Right kidney (tissue), 1 donor: ENCODE measurements at regions not wholly inside any gene's neighbourhood (a gene's known extent, or its start where the extent isn't known, plus 50 kb on each side); places are given as distances from the start of the nearest gene placed in this dataset.
"Not testable (repeated sequence)": the region's sequence is repeated elsewhere in the genome, so short reads cannot be mapped to it uniquely, and the experiment has no call there.

ENCODE experiments used
- DNase-seq: peaks from one replicate; pipeline ENCODE4 v3.0.0-alpha.2; 2016

- no peak for DNase-seq
These were observed 719.7 kb upstream of the MIR17HG start for GRCh38 chr13:90627813-90628212.

GRCh38 chr13:90628471-90628870, 719.0 kb upstream of the MIR17HG start:
- DNase-seq, result no peak

- no peak for DNase-seq
These were observed 716.8 kb upstream of the MIR17HG start for GRCh38 chr13:90630716-90631115.

GRCh38 chr13:90632184-90632583, 715.3 kb upstream of the MIR17HG start:
- DNase-seq, result no peak

- DNase-seq, result no peak
These were observed 713.6 kb upstream of the MIR17HG start for GRCh38 chr13:90633849-90634248.

GRCh38 chr13:90640976-90641375, 706.5 kb upstream of the MIR17HG start:
- DNase-seq, result no peak

GRCh38 chr13:90641884-90642283, 705.6 kb upstream of the MIR17HG start:
- DNase-seq, result no peak

- no peak for DNase-seq
These were observed 701.9 kb upstream of the MIR17HG start for GRCh38 chr13:90645582-90645981.

- no peak for DNase-seq
These were observed 699.0 kb upstream of the MIR17HG start for GRCh38 chr13:90648497-90648896.

- DNase-seq, result no peak
These were observed 695.5 kb upstream of the MIR17HG start for GRCh38 chr13:90652036-90652435.

GRCh38 chr13:90654970-90655369, 692.5 kb upstream of the MIR17HG start:
- no peak for DNase-seq

GRCh38 chr13:90664200-90664599, 683.3 kb upstream of the MIR17HG start:
- DNase-seq, result not testable (repeated sequence)

- no peak for DNase-seq
These were observed 673.7 kb upstream of the MIR17HG start for GRCh38 chr13:90673746-90674145.

- DNase-seq, result no peak
These were observed 672.4 kb upstream of the MIR17HG start for GRCh38 chr13:90675129-90675528.

- DNase-seq, result no peak
These were observed 666.7 kb upstream of the MIR17HG start for GRCh38 chr13:90680826-90681225.

GRCh38 chr13:90683711-90684131, 663.8 kb upstream of the MIR17HG start:
- DNase-seq, result no peak

- DNase-seq, result no peak
These were observed 661.0 kb upstream of the MIR17HG start for GRCh38 chr13:90686442-90686841.

- no peak for DNase-seq
These were observed 658.4 kb upstream of the MIR17HG start for GRCh38 chr13:90689111-90689510.

GRCh38 chr13:90690458-90691080, 656.9 kb upstream of the MIR17HG start:
- DNase-seq, result no peak

- DNase-seq, result no peak
These were observed 651.2 kb upstream of the MIR17HG start for GRCh38 chr13:90696254-90696653.

GRCh38 chr13:90696656-90697055, 650.8 kb upstream of the MIR17HG start:
- no peak for DNase-seq

GRCh38 chr13:90700340-90700739, 647.1 kb upstream of the MIR17HG start:
- no peak for DNase-seq

GRCh38 chr13:90701264-90701663, 646.2 kb upstream of the MIR17HG start:
- DNase-seq, result no peak

- no peak for DNase-seq
These were observed 645.4 kb upstream of the MIR17HG start for GRCh38 chr13:90702050-90702449.

GRCh38 chr13:90706631-90707030, 640.9 kb upstream of the MIR17HG start:
- no peak for DNase-seq
